Psoas muscle (tissue), 7 donors: ENCODE measurements at regions not wholly inside any gene's neighbourhood (a gene's known extent, or its start where the extent isn't known, plus 50 kb on each side); places are given as distances from the start of the nearest gene placed in this dataset.

Experiments used
- ATAC-seq, 4 donors: fragments of 200-7000 bp; cut with Tn5 transposase; one replicate each; pipeline ENCODE4 v1.9.1; 2020; ENCODE audit warnings: moderate library complexity in 3 of 4, mild to moderate bottlenecking in 2 of 4
- DNase-seq, 2 donors: peaks; one replicate each; pipeline ENCODE4 v3.0.0-alpha.2; 2020
- H3K27ac ChIP-seq: fragments of 200-600 bp; one replicate; pipeline ENCODE4 v1.8.0; 2022
- H3K27me3 ChIP-seq, 3 donors: fragments of 200-600 bp in 1 of 3; one replicate each; pipeline versions ENCODE4 v1.6.1 to v1.8.0; 2013 to 2022; ENCODE audit warnings: low read length in 2 of 3, mild to moderate bottlenecking in 2 of 3, moderate library complexity in 1 of 3; ENCODE audit not compliant: insufficient read depth in 3 of 3
- H3K36me3 ChIP-seq, 2 donors: fragments of 200-600 bp in 1 of 2; one replicate each; pipeline versions ENCODE4 v1.6.1 to v1.8.0; 2013 to 2022; ENCODE audit warnings: low read depth in 1 of 2, mild to moderate bottlenecking in 1 of 2, moderate library complexity in 1 of 2; ENCODE audit not compliant: insufficient read depth in 1 of 2
- H3K4me1 ChIP-seq: fragments of 200-600 bp; one replicate; pipeline ENCODE4 v1.8.0; 2022
- H3K4me3 ChIP-seq: fragments of 200-600 bp; one replicate; pipeline ENCODE4 v1.8.0; 2022; ENCODE audit warnings: mild to moderate bottlenecking
- H3K9me3 ChIP-seq: fragments of 200-600 bp; one replicate; pipeline ENCODE4 v1.8.0; 2022
- WGBS, 3 donors: extraction: QIAGEN DNeasy Blood & Tissue Kit; methylation state at CpG; one replicate each; pipeline versions ENCODE4 v1.1.6 to v1.1.7; 2013; 5-methylcytosine and 5-hydroxymethylcytosine counted together
- intact Hi-C, 2 donors: fragments of 100-400 bp; cut with DNase I; formaldehyde crosslinking; loops; one replicate each; pipeline versions ENCODE4 v1.11.0 to v1.14.2; 2022
- TF ChIP-seq, protein P1 (sequence below): fragments of 200-600 bp; IDR thresholded peaks from one replicate; pipeline ENCODE4 v1.8.0; 2022; ENCODE audit warnings: antibody characterized with exemption
- donor health status: healthy with polysubstance abuse.
- donor health status: DM: no; HTN: no; CAD: no; lungs with moderate emphysema.
- donor health status: Bipolar disorder and iron deficiency.
- donor health status: healthy.
- donor health status: DM: yes; HTN: yes; CAD: no.
- donor health status: DM: no; HTN: no; CAD: no.
- donor health status: DM: yes; HTN: yes; CAD: no.

- H3K27me3 ChIP-seq = no peaks in the 10 kb centered on the region
- no peak overlapping the region for H3K27ac ChIP-seq
- TF ChIP-seq, protein P1, sequence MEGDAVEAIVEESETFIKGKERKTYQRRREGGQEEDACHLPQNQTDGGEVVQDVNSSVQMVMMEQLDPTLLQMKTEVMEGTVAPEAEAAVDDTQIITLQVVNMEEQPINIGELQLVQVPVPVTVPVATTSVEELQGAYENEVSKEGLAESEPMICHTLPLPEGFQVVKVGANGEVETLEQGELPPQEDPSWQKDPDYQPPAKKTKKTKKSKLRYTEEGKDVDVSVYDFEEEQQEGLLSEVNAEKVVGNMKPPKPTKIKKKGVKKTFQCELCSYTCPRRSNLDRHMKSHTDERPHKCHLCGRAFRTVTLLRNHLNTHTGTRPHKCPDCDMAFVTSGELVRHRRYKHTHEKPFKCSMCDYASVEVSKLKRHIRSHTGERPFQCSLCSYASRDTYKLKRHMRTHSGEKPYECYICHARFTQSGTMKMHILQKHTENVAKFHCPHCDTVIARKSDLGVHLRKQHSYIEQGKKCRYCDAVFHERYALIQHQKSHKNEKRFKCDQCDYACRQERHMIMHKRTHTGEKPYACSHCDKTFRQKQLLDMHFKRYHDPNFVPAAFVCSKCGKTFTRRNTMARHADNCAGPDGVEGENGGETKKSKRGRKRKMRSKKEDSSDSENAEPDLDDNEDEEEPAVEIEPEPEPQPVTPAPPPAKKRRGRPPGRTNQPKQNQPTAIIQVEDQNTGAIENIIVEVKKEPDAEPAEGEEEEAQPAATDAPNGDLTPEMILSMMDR = no peak
- ATAC-seq (no peak), DNase-seq (no peak)
- H3K4me1 ChIP-seq = no peaks in the 10 kb centered on the region
- no peaks in the 10 kb centered on the region for H3K9me3 ChIP-seq
- H3K4me3 ChIP-seq = no peak overlapping the region
- 86 to 96% (median 87%) methylated on average over 1 of the region's 1 CpG for WGBS, 3 donors
- intact Hi-C loops = no loop called here
- no peaks in the 10 kb centered on the region for H3K36me3 ChIP-seq
Measured at GRCh38 chr11:92623055-92623454, 346.4 kb upstream of the MTNR1B start.

- no peak for ATAC-seq
- DNase-seq = no peak
- 9 to 29% (median 22%) methylated on average over 1 of the region's 1 CpG for WGBS, 3 donors
- Histone ChIP-seq H3K36me3 (no peaks in the 10 kb centered on the region), H3K27me3 (no peaks in the 10 kb centered on the region), H3K4me1 (no peaks in the 10 kb centered on the region), H3K27ac (no peak overlapping the region), H3K9me3 (no peaks in the 10 kb centered on the region), H3K4me3 (no peak overlapping the region)
- TF ChIP-seq, protein P1 = no peak
- intact Hi-C loops = no loop called here
Measured at GRCh38 chr11:92625894-92626293, 343.6 kb upstream of the MTNR1B start.

- intact Hi-C loops = no loop called here
- H3K27ac ChIP-seq = no peak overlapping the region
- TF ChIP-seq, protein P1 = no peak
- no peaks in the 10 kb centered on the region for H3K4me1 ChIP-seq
- no peaks in the 10 kb centered on the region for H3K9me3 ChIP-seq
- H3K36me3 ChIP-seq = no peaks in the 10 kb centered on the region
- ATAC-seq = no peak
- DNase-seq = no peak
- H3K4me3 ChIP-seq = no peak overlapping the region
- H3K27me3 ChIP-seq = no peaks in the 10 kb centered on the region
- WGBS, 3 donors = 89 to 95% (median 93%) methylated on average over 1 of the region's 1 CpG
Measured at GRCh38 chr11:92626624-92627023, 342.8 kb upstream of the MTNR1B start.

GRCh38 chr11:92627615-92628256 lies 341.7 kb upstream of the MTNR1B start:
- Histone ChIP-seq H3K27me3 (no peaks in the 10 kb centered on the region), H3K36me3 (no peaks in the 10 kb centered on the region), H3K4me3 (no peak overlapping the region), H3K27ac (no peak overlapping the region), H3K4me1 (no peaks in the 10 kb centered on the region), H3K9me3 (no peaks in the 10 kb centered on the region)
- TF ChIP-seq, protein P1 = no peak
- WGBS, 3 donors = 86 to 92% (median 87%) methylated on average over 7 of the region's 7 CpGs
- DNase-seq (no peak), ATAC-seq (no peak)
- intact Hi-C loops = no loop called here
